WTC11 (cell line): ENCODE measurements at regions not wholly inside any gene's neighbourhood (a gene's known extent, or its start where the extent isn't known, plus 50 kb on each side); places are given as distances from the start of the nearest gene placed in this dataset.

Experiments used
- ATAC-seq: fragments of 200-7000 bp; cut with Tn5 transposase; 2 replicates; pipeline ENCODE4 v1.10.0; 2021; ENCODE audit warnings: mild to moderate bottlenecking, moderate library complexity
- CTCF ChIA-PET: fragments of 300-600 bp; sonication (Branson Sonifier 250); formaldehyde crosslinking; loops from one replicate; lab custom pipeline; 2021; ENCODE audit warnings: antibody characterized with exemption; lab: Charles Lee
- POLR2A ChIA-PET: fragments of 350-600 bp; sonication (Branson Sonifier 250); formaldehyde crosslinking; loops from one replicate; lab custom pipeline; 2021; ENCODE audit warnings: antibody characterized with exemption; lab: Charles Lee
- DNase-seq: peaks from one replicate; pipeline ENCODE4 v3.0.0; 2021; ENCODE audit warnings: low spot score
- H3K27ac Mint-ChIP-seq: 2 replicates; pipeline ENCODE4 v1.8.0; 2021; ENCODE audit warnings: mixed read lengths
- H3K27me3 Mint-ChIP-seq: 2 replicates; pipeline ENCODE4 v1.8.0; 2021; ENCODE audit warnings: low read depth, mild to moderate bottlenecking, moderate library complexity, mixed read lengths
- H3K36me3 Mint-ChIP-seq: 2 replicates; pipeline ENCODE4 v1.8.0; 2021; ENCODE audit warnings: mixed read lengths
- H3K4me1 Mint-ChIP-seq: 2 replicates; pipeline ENCODE4 v1.8.0; 2022; ENCODE audit warnings: mixed read lengths
- H3K4me3 Mint-ChIP-seq: 2 replicates; pipeline ENCODE4 v1.8.0; 2021; ENCODE audit warnings: mild to moderate bottlenecking, moderate library complexity, mixed read lengths
- H3K9me3 Mint-ChIP-seq: 2 replicates; pipeline ENCODE4 v1.8.0; 2021; ENCODE audit warnings: mixed read lengths
- CREB1 ChIP-seq: sonication (generic); formaldehyde crosslinking; IDR thresholded peaks from 2 replicates; pipeline ENCODE4 v1.8.0; 2023; ENCODE audit warnings: mild to moderate bottlenecking, missing genetic modification reagents
- EMX1 ChIP-seq: fragments of 250-450 bp; sonication (Bioruptor Pico); IDR thresholded peaks from 2 replicates; pipeline ENCODE4 v1.8.0; 2021; ENCODE audit warnings: mild to moderate bottlenecking
- FOXJ3 ChIP-seq: sonication (generic); formaldehyde crosslinking; IDR thresholded peaks from 2 replicates; pipeline ENCODE4 v1.9.0; 2021; ENCODE audit warnings: missing genetic modification reagents, mild to moderate bottlenecking, borderline replicate concordance
- GABPB1 ChIP-seq: sonication (generic); formaldehyde crosslinking; IDR thresholded peaks from 2 replicates; pipeline ENCODE4 v1.8.1; 2023; ENCODE audit warnings: mild to moderate bottlenecking, missing genetic modification reagents
- RELA ChIP-seq: sonication (generic); formaldehyde crosslinking; IDR thresholded peaks from 2 replicates; pipeline ENCODE4 v1.8.1; 2022; ENCODE audit warnings: missing genetic modification reagents, mild to moderate bottlenecking, borderline replicate concordance
- RORB ChIP-seq: fragments of 250-450 bp; sonication (Bioruptor Pico); IDR thresholded peaks from 2 replicates; pipeline ENCODE4 v1.9.0; 2021; ENCODE audit warnings: mild to moderate bottlenecking
- SOX15 ChIP-seq: fragments of 250-450 bp; sonication (Bioruptor Pico); IDR thresholded peaks from 2 replicates; pipeline ENCODE4 v1.9.0; 2021; ENCODE audit warnings: mild to moderate bottlenecking
- TCF7 ChIP-seq: sonication (generic); formaldehyde crosslinking; IDR thresholded peaks from 2 replicates; pipeline ENCODE4 v1.8.0; 2022; ENCODE audit warnings: mild to moderate bottlenecking, low read depth, missing genetic modification reagents, moderate library complexity
- TEAD1 ChIP-seq: sonication (generic); formaldehyde crosslinking; IDR thresholded peaks from 2 replicates; pipeline ENCODE4 v1.8.0; 2022; ENCODE audit warnings: mild to moderate bottlenecking, missing genetic modification reagents
- ZBTB21 ChIP-seq: sonication (generic); formaldehyde crosslinking; IDR thresholded peaks from 2 replicates; pipeline ENCODE4 v1.8.1; 2023; ENCODE audit warnings: mild to moderate bottlenecking, missing genetic modification reagents, borderline replicate concordance
- TF ChIP-seq, protein P1 (sequence below): sonication (generic); formaldehyde crosslinking; IDR thresholded peaks from 2 replicates; pipeline ENCODE4 v1.8.1; 2022; ENCODE audit warnings: mild to moderate bottlenecking, moderate library complexity, missing genetic modification reagents
- TF ChIP-seq, protein P2 (sequence below): fragments of 250-450 bp; sonication (Bioruptor Pico); IDR thresholded peaks from 2 replicates; pipeline ENCODE4 v1.8.0; 2021; ENCODE audit warnings: mild to moderate bottlenecking
- TF ChIP-seq, protein P3 (sequence below): sonication (generic); formaldehyde crosslinking; IDR thresholded peaks from 2 replicates; pipeline ENCODE4 v1.8.1; 2023; ENCODE audit warnings: mild to moderate bottlenecking, missing genetic modification reagents
- TF ChIP-seq, protein P4 (sequence below): sonication (generic); formaldehyde crosslinking; IDR thresholded peaks from 2 replicates; pipeline ENCODE4 v1.8.0; 2023; ENCODE audit warnings: mild to moderate bottlenecking, missing genetic modification reagents
- TF ChIP-seq, protein P5 (sequence below): fragments of 250-450 bp; sonication (Bioruptor Pico); IDR thresholded peaks from 2 replicates; pipeline ENCODE4 v1.9.0; 2021; ENCODE audit warnings: mild to moderate bottlenecking
- TF ChIP-seq, protein P6 (sequence below): sonication (generic); formaldehyde crosslinking; IDR thresholded peaks from 2 replicates; pipeline ENCODE4 v1.8.0; 2022; ENCODE audit warnings: mild to moderate bottlenecking, missing genetic modification reagents

DNA sequence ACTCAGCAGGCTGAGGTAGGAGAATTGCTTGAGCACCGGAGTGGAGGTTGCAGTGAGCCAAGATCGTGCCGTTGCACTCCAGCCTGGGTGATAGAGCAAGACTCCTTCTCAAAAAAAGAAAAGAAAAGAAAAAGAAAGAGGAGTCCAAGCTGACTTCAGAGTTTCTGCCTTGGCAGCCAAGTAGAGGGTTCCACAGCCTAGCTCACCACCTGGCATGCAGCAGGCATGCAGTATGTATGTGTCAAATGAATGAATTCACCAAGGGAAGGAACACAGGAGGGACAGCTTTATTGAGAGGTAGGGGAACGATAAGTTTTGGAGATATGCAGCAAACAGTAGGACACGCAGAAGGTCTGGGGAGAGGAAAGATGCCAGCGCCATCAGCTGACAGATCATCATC lies 230.4 kb downstream of the BUD13 start (continued):
- TF ChIP-seq, protein P1, sequence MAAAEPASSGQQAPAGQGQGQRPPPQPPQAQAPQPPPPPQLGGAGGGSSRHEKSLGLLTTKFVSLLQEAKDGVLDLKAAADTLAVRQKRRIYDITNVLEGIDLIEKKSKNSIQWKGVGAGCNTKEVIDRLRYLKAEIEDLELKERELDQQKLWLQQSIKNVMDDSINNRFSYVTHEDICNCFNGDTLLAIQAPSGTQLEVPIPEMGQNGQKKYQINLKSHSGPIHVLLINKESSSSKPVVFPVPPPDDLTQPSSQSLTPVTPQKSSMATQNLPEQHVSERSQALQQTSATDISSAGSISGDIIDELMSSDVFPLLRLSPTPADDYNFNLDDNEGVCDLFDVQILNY = no peak
- TF ChIP-seq TCF7 (CRISPR knock-in tag) = no peak
- no peak for TF ChIP-seq ZBTB21
- no peak for TF ChIP-seq EMX1
- TF ChIP-seq RELA (CRISPR knock-in tag) = no peak
- no peak for TF ChIP-seq CREB1
- TF ChIP-seq, all 79 proteins: peak for 0

DNA sequence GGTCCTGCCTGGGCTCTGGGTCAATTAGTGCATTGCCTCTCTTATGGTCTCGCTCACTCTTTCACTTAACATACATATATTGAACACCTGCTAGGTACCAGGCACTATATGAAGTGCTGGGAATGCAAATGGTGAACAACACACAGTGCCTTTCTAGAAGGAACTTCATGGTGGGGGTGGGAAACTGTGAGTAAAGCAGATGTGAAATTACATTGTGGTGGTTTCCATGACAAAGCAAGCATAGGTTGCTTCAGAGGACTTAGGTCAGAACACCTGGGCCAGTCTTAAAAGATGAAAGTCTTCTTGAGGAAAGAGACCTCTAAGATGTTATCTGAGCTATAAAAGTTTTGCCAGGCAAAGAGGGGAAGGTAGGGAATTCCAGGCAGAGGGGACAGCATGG lies 231.3 kb downstream of the BUD13 start:
- Mint-ChIP-seq H3K9me3 (peaks cover 7% of the 10 kb centered on the region), H3K27me3 (peaks cover 8% of the 10 kb centered on the region; the same call in 1 of the 2 replicates), H3K4me1 (no peaks in the 10 kb centered on the region), H3K27ac (no peak overlapping the region), H3K36me3 (no peaks in the 10 kb centered on the region), H3K4me3 (no peak overlapping the region)
- DNase-seq (no peak), ATAC-seq (no peak)
- no peak for TF ChIP-seq FOXJ3
- no peak for TF ChIP-seq GABPB1 (CRISPR knock-in tag)
- TF ChIP-seq, protein P2, sequence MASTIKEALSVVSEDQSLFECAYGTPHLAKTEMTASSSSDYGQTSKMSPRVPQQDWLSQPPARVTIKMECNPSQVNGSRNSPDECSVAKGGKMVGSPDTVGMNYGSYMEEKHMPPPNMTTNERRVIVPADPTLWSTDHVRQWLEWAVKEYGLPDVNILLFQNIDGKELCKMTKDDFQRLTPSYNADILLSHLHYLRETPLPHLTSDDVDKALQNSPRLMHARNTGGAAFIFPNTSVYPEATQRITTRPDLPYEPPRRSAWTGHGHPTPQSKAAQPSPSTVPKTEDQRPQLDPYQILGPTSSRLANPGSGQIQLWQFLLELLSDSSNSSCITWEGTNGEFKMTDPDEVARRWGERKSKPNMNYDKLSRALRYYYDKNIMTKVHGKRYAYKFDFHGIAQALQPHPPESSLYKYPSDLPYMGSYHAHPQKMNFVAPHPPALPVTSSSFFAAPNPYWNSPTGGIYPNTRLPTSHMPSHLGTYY (CRISPR knock-in tag) = no peak
- TF ChIP-seq RORB (CRISPR knock-in tag) = no peak
- no peak for TF ChIP-seq SOX15 (CRISPR knock-in tag)
- TF ChIP-seq, protein P3, sequence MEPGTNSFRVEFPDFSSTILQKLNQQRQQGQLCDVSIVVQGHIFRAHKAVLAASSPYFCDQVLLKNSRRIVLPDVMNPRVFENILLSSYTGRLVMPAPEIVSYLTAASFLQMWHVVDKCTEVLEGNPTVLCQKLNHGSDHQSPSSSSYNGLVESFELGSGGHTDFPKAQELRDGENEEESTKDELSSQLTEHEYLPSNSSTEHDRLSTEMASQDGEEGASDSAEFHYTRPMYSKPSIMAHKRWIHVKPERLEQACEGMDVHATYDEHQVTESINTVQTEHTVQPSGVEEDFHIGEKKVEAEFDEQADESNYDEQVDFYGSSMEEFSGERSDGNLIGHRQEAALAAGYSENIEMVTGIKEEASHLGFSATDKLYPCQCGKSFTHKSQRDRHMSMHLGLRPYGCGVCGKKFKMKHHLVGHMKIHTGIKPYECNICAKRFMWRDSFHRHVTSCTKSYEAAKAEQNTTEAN (CRISPR knock-in tag) = no peak
- TF ChIP-seq, protein P1 = no peak
- TF ChIP-seq, protein P4, sequence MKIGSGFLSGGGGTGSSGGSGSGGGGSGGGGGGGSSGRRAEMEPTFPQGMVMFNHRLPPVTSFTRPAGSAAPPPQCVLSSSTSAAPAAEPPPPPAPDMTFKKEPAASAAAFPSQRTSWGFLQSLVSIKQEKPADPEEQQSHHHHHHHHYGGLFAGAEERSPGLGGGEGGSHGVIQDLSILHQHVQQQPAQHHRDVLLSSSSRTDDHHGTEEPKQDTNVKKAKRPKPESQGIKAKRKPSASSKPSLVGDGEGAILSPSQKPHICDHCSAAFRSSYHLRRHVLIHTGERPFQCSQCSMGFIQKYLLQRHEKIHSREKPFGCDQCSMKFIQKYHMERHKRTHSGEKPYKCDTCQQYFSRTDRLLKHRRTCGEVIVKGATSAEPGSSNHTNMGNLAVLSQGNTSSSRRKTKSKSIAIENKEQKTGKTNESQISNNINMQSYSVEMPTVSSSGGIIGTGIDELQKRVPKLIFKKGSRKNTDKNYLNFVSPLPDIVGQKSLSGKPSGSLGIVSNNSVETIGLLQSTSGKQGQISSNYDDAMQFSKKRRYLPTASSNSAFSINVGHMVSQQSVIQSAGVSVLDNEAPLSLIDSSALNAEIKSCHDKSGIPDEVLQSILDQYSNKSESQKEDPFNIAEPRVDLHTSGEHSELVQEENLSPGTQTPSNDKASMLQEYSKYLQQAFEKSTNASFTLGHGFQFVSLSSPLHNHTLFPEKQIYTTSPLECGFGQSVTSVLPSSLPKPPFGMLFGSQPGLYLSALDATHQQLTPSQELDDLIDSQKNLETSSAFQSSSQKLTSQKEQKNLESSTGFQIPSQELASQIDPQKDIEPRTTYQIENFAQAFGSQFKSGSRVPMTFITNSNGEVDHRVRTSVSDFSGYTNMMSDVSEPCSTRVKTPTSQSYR (CRISPR knock-in tag) = no peak
- TF ChIP-seq TEAD1 (CRISPR knock-in tag) = no peak
- TF ChIP-seq, protein P5, sequence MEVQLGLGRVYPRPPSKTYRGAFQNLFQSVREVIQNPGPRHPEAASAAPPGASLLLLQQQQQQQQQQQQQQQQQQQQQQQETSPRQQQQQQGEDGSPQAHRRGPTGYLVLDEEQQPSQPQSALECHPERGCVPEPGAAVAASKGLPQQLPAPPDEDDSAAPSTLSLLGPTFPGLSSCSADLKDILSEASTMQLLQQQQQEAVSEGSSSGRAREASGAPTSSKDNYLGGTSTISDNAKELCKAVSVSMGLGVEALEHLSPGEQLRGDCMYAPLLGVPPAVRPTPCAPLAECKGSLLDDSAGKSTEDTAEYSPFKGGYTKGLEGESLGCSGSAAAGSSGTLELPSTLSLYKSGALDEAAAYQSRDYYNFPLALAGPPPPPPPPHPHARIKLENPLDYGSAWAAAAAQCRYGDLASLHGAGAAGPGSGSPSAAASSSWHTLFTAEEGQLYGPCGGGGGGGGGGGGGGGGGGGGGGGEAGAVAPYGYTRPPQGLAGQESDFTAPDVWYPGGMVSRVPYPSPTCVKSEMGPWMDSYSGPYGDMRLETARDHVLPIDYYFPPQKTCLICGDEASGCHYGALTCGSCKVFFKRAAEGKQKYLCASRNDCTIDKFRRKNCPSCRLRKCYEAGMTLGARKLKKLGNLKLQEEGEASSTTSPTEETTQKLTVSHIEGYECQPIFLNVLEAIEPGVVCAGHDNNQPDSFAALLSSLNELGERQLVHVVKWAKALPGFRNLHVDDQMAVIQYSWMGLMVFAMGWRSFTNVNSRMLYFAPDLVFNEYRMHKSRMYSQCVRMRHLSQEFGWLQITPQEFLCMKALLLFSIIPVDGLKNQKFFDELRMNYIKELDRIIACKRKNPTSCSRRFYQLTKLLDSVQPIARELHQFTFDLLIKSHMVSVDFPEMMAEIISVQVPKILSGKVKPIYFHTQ (CRISPR knock-in tag) = no peak
- TF ChIP-seq, protein P6, sequence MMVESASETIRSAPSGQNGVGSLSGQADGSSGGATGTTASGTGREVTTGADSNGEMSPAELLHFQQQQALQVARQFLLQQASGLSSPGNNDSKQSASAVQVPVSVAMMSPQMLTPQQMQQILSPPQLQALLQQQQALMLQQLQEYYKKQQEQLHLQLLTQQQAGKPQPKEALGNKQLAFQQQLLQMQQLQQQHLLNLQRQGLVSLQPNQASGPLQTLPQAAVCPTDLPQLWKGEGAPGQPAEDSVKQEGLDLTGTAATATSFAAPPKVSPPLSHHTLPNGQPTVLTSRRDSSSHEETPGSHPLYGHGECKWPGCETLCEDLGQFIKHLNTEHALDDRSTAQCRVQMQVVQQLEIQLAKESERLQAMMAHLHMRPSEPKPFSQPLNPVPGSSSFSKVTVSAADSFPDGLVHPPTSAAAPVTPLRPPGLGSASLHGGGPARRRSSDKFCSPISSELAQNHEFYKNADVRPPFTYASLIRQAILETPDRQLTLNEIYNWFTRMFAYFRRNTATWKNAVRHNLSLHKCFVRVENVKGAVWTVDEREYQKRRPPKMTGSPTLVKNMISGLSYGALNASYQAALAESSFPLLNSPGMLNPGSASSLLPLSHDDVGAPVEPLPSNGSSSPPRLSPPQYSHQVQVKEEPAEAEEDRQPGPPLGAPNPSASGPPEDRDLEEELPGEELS (CRISPR knock-in tag) = no peak
- TF ChIP-seq EMX1 = no peak
- ChIA-PET CTCF (interaction anchor here (1.3 kb wide), 1 partner anchor 190 kb away, joined by 3 read pairs; no protein-coding TSS in a partner anchor), POLR2A (no interaction called here)
